ENCODE measurements at regions not wholly inside any gene's neighbourhood (a gene's known extent, or its start where the extent isn't known, plus 50 kb on each side); places are given as distances from the start of the nearest gene placed in this dataset.
A peak's percentile ranks its signal among the peaks of the same experiment; 100 is the strongest.

- TF ChIP-seq, protein P1, sequence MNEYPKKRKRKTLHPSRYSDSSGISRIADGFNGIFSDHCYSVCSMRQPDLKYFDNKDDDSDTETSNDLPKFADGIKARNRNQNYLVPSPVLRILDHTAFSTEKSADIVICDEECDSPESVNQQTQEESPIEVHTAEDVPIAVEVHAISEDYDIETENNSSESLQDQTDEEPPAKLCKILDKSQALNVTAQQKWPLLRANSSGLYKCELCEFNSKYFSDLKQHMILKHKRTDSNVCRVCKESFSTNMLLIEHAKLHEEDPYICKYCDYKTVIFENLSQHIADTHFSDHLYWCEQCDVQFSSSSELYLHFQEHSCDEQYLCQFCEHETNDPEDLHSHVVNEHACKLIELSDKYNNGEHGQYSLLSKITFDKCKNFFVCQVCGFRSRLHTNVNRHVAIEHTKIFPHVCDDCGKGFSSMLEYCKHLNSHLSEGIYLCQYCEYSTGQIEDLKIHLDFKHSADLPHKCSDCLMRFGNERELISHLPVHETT (CRISPR knock-in tag; conservative IDR thresholded peaks at IDR 0.05) = no peak
- no peak for TF ChIP-seq RAD21 (CRISPR knock-in tag; IDR thresholded peaks at IDR 0.05)
- TF ChIP-seq SRSF1 (optimal IDR thresholded peaks at IDR 0.05; ENCODE audit: low read depth, low read length) = peak; percentile 75
- no peak for TF ChIP-seq SMAD3 (CRISPR knock-in tag; IDR thresholded peaks at IDR 0.05)
- TF ChIP-seq TP53 (CRISPR knock-in tag; conservative IDR thresholded peaks at IDR 0.05) = no peak
- no peak for TF ChIP-seq TFDP1 (CRISPR knock-in tag; IDR thresholded peaks at IDR 0.05; ENCODE audit: borderline replicate concordance)
- TF ChIP-seq AHR (CRISPR knock-in tag; IDR thresholded peaks at IDR 0.05) = no peak
- TF ChIP-seq ZNF644 (CRISPR knock-in tag; IDR thresholded peaks at IDR 0.05; ENCODE audit: low read depth) = no peak
- TF ChIP-seq KLF9 (CRISPR knock-in tag; IDR thresholded peaks at IDR 0.05; ENCODE audit: low read depth) = no peak
- TF ChIP-seq KLF16 (CRISPR knock-in tag; IDR thresholded peaks at IDR 0.05) = no peak
- no peak for TF ChIP-seq ZKSCAN5 (CRISPR knock-in tag; IDR thresholded peaks at IDR 0.05)
- no peak for TF ChIP-seq ZNF790 (CRISPR knock-in tag; IDR thresholded peaks at IDR 0.05; ENCODE audit: borderline replicate concordance)
- TF ChIP-seq ZMAT3 (CRISPR knock-in tag; conservative IDR thresholded peaks at IDR 0.05) = no peak
- TF ChIP-seq ZNF44 (CRISPR knock-in tag; IDR thresholded peaks at IDR 0.05) = peak; percentile 35; the same call in 1 of the 2 replicates
- no peak for TF ChIP-seq FOSL2 (CRISPR knock-in tag; IDR thresholded peaks at IDR 0.05)
- TF ChIP-seq, protein P2, sequence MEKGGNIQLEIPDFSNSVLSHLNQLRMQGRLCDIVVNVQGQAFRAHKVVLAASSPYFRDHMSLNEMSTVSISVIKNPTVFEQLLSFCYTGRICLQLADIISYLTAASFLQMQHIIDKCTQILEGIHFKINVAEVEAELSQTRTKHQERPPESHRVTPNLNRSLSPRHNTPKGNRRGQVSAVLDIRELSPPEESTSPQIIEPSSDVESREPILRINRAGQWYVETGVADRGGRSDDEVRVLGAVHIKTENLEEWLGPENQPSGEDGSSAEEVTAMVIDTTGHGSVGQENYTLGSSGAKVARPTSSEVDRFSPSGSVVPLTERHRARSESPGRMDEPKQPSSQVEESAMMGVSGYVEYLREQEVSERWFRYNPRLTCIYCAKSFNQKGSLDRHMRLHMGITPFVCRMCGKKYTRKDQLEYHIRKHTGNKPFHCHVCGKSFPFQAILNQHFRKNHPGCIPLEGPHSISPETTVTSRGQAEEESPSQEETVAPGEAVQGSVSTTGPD (CRISPR knock-in tag; IDR thresholded peaks at IDR 0.05) = no peak
- no peak for TF ChIP-seq ARID3A (IDR thresholded peaks at IDR 0.05; ENCODE audit: low read depth, low read length)
- 0 out of 2 replicates have a peak, but pooled peaks have one; percentile 8 for TF ChIP-seq MTF2 (CRISPR knock-in tag; IDR thresholded peaks at IDR 0.05; ENCODE audit: borderline replicate concordance)
- TF ChIP-seq ZNF572 (CRISPR knock-in tag; IDR thresholded peaks at IDR 0.05) = peak; percentile 89
- TF ChIP-seq, protein P3, sequence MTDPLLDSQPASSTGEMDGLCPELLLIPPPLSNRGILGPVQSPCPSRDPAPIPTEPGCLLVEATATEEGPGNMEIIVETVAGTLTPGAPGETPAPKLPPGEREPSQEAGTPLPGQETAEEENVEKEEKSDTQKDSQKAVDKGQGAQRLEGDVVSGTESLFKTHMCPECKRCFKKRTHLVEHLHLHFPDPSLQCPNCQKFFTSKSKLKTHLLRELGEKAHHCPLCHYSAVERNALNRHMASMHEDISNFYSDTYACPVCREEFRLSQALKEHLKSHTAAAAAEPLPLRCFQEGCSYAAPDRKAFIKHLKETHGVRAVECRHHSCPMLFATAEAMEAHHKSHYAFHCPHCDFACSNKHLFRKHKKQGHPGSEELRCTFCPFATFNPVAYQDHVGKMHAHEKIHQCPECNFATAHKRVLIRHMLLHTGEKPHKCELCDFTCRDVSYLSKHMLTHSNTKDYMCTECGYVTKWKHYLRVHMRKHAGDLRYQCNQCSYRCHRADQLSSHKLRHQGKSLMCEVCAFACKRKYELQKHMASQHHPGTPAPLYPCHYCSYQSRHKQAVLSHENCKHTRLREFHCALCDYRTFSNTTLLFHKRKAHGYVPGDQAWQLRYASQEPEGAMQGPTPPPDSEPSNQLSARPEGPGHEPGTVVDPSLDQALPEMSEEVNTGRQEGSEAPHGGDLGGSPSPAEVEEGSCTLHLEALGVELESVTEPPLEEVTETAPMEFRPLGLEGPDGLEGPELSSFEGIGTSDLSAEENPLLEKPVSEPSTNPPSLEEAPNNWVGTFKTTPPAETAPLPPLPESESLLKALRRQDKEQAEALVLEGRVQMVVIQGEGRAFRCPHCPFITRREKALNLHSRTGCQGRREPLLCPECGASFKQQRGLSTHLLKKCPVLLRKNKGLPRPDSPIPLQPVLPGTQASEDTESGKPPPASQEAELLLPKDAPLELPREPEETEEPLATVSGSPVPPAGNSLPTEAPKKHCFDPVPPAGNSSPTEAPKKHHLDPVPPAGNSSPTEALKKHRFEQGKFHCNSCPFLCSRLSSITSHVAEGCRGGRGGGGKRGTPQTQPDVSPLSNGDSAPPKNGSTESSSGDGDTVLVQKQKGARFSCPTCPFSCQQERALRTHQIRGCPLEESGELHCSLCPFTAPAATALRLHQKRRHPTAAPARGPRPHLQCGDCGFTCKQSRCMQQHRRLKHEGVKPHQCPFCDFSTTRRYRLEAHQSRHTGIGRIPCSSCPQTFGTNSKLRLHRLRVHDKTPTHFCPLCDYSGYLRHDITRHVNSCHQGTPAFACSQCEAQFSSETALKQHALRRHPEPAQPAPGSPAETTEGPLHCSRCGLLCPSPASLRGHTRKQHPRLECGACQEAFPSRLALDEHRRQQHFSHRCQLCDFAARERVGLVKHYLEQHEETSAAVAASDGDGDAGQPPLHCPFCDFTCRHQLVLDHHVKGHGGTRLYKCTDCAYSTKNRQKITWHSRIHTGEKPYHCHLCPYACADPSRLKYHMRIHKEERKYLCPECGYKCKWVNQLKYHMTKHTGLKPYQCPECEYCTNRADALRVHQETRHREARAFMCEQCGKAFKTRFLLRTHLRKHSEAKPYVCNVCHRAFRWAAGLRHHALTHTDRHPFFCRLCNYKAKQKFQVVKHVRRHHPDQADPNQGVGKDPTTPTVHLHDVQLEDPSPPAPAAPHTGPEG (CRISPR knock-in tag; IDR thresholded peaks at IDR 0.05) = no peak
Observed at GRCh38 chr17:77306048-77306789, 165.4 kb downstream of the SEC14L1 start (continued).

Data from HepG2 (cell line).